NT2/D1 (cell line): ENCODE measurements at regions not wholly inside any gene's neighbourhood (a gene's known extent, or its start where the extent isn't known, plus 50 kb on each side); places are given as distances from the start of the nearest gene placed in this dataset.
"Not testable (repeated sequence)": the region's sequence is repeated elsewhere in the genome, so short reads cannot be mapped to it uniquely, and the experiment has no call there.

Experiments
- DNase-seq: peaks from one replicate; pipeline ENCODE4 v3.0.0-alpha.2; 2011; ENCODE audit warnings: low read depth, low spot score
- H3K27me3 ChIP-seq: 2 replicates; pipeline ENCODE4 v1.6.0; 2011; ENCODE audit warnings: mild to moderate bottlenecking; ENCODE audit not compliant: insufficient read length, insufficient read depth
- H3K36me3 ChIP-seq: 2 replicates; pipeline ENCODE4 v1.6.1; 2011; ENCODE audit warnings: mild to moderate bottlenecking, low read length, mixed read lengths; ENCODE audit not compliant: insufficient read depth, insufficient read length
- H3K4me1 ChIP-seq: 2 replicates; pipeline ENCODE4 v1.5.1; 2011; ENCODE audit not compliant: insufficient read depth, insufficient read length
- H3K4me3 ChIP-seq: 2 replicates; pipeline ENCODE4 v1.5.1; 2011; ENCODE audit warnings: low read depth; ENCODE audit not compliant: insufficient read length
- H3K9ac ChIP-seq: 2 replicates; pipeline ENCODE4 v1.6.0; 2011; ENCODE audit warnings: low read depth; ENCODE audit not compliant: insufficient read length
- H3K9me3 ChIP-seq: 2 replicates; pipeline ENCODE4 v1.5.1; 2011; ENCODE audit warnings: mild to moderate bottlenecking, low read length; ENCODE audit not compliant: insufficient read depth
- SUZ12 ChIP-seq: IDR thresholded peaks from 2 replicates; pipeline ENCODE4 v1.6.1; 2011; ENCODE audit not compliant: insufficient read length, insufficient read depth; ENCODE audit errors: extremely low read depth
- YY1 ChIP-seq: IDR thresholded peaks from 2 replicates; pipeline ENCODE4 v1.6.1; 2011; ENCODE audit not compliant: insufficient read length, insufficient read depth
- ZNF274 ChIP-seq: IDR thresholded peaks from 2 replicates; pipeline ENCODE4 v1.6.1; 2011; ENCODE audit warnings: mild to moderate bottlenecking, low read depth, low read length

DNA sequence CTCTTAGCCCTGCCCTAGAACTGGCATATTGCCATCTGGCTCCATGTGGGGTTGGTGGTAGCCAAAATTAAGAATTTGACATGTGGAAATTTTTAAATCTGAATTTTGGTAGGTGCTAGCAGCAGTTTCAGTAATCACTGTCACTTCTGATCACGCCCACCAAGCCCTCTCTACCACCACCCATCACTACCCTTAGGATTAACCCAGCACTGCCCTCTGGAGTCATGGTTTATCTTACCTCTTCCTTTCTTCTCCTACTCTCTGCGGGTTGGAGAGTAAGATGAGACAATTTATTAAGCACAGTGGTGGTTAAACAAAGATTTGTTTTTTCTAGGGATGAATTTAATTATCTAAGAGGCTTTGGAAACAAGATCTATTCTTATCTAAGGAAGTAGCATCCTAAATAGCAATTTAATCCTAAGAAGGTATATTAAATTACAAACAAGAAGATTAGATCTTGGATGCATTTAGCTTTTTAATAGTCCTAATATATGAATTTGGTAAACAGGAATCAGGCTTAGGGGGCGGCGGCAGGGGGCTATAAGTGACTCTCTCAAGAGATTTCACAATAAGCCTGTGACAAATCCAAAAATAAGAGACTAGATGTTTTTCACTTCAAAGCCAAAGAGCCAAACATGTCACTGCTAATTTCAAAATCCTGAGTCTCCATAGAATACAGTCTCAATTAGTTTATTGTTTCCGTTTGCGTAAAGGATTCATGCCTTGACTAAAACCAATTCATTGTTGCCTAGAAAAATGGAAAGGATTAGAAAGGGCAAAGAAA is 498.4 kb upstream of the UBE2E2 start:
- peaks cover 15% of the 10 kb centered on the region; the same call in 1 of the 2 replicates for H3K9me3 ChIP-seq
- no peaks in the 10 kb centered on the region for H3K27me3 ChIP-seq
- TF ChIP-seq SUZ12 (no peak), ZNF274 (no peak), YY1 (no peak)
- H3K36me3 ChIP-seq: no peaks in the 10 kb centered on the region
- no peak overlapping the region for H3K4me3 ChIP-seq
- DNase-seq: no peak
- H3K9ac ChIP-seq: no peak overlapping the region
- H3K4me1 ChIP-seq: no peaks in the 10 kb centered on the region

DNA sequence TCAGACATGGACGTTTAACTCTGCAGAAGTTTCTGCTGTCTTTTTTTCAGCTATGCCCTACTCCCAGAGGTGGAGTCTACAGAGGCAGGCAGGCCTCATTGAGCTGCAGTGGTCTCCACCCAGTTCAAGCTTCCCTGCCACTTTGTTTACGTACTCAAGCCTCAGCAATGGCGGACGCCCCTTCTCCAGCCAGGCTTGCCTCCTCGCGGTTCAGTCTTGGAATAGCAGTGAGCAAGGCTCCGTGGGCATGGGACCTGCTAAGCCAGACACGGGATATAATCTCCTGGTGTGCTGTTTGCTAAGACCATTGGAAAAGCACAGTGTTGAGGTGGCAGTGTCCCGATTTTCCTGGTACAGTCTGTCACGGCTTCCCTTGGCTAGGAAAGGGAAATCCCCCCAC is 496.2 kb upstream of the UBE2E2 start:
- not testable (repeated sequence) for H3K4me3 ChIP-seq, H3K9ac ChIP-seq, H3K27me3 ChIP-seq, H3K36me3 ChIP-seq, DNase-seq, H3K4me1 ChIP-seq
- peaks cover 15% of the 10 kb centered on the region; the same call in 1 of the 2 replicates for H3K9me3 ChIP-seq

DNA sequence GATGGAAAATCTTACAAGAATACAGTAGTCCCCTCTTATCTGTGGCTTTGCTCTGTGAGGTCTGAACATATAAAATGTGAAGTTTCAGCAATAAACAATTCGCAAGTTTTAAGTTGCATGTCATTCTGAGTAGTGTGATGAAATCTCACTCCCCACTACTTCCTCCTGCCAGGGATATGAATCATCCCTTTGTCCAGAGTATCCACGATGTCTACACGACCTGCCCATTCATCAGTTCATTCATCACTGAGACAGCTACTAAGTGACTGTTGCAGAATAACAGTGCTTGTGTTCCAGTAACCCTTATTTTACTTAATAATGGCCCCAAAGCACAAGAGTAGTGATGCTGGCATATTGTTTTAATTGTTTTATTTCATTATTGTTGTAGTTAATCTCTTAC is 489.2 kb upstream of the UBE2E2 start:
- Histone ChIP-seq H3K9ac (no peak overlapping the region), H3K4me3 (no peak overlapping the region), H3K27me3 (no peaks in the 10 kb centered on the region), H3K9me3 (no peaks in the 10 kb centered on the region), H3K4me1 (no peaks in the 10 kb centered on the region), H3K36me3 (no peaks in the 10 kb centered on the region)
- no peak for DNase-seq
- TF ChIP-seq YY1: no peak
- no peak for TF ChIP-seq ZNF274
- no peak for TF ChIP-seq SUZ12

DNA sequence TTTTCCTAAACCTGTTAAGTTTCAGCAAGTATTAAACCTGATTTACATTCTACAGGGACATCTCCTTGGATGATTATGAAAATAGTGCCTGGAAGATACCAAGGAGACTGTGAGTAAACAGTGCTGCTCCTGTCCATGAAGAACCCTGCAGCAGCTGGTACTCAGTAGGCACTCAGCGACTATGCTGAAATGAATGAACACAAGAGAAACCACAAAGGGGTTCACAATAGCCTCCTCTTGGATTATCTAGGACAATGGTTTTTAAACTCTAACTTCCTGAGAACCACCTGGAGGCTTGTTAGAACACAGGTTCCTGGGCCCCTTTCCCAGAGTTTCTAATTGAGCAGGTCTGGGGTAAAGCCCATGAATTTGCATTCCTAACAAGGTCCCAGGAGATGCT is 488.4 kb upstream of the UBE2E2 start:
- TF ChIP-seq SUZ12: no peak
- no peak for TF ChIP-seq ZNF274
- TF ChIP-seq YY1: no peak
- Histone ChIP-seq H3K4me1 (no peaks in the 10 kb centered on the region), H3K9ac (no peak overlapping the region), H3K9me3 (no peaks in the 10 kb centered on the region), H3K36me3 (no peaks in the 10 kb centered on the region), H3K27me3 (no peaks in the 10 kb centered on the region), H3K4me3 (no peak overlapping the region)
- DNase-seq: peak; percentile 49

DNA sequence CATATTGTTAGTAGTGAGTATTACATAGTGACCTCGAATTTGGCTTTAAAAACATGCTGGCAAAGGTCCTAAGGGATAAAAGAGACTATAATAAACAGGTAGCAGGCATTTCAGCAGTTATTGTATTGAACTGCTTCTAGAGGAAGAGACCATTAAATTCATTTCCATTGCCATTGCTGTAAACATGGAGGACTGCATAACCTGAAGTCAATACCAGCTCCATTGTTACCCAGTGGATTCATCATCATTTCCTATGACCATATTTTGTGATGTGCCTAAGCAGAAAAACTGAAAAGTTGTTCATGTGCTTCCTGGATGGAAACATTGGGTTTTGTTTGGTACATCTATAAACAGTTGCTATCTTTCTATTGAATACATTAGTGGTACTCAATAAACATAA is 482.5 kb upstream of the UBE2E2 start:
- H3K4me3 ChIP-seq: no peak overlapping the region
- H3K36me3 ChIP-seq: no peaks in the 10 kb centered on the region
- no peaks in the 10 kb centered on the region for H3K9me3 ChIP-seq
- H3K9ac ChIP-seq: no peak overlapping the region
- no peak for TF ChIP-seq SUZ12
- no peak for TF ChIP-seq ZNF274
- TF ChIP-seq YY1: no peak
- H3K27me3 ChIP-seq: no peaks in the 10 kb centered on the region
- no peak for DNase-seq
- H3K4me1 ChIP-seq: no peaks in the 10 kb centered on the region

DNA sequence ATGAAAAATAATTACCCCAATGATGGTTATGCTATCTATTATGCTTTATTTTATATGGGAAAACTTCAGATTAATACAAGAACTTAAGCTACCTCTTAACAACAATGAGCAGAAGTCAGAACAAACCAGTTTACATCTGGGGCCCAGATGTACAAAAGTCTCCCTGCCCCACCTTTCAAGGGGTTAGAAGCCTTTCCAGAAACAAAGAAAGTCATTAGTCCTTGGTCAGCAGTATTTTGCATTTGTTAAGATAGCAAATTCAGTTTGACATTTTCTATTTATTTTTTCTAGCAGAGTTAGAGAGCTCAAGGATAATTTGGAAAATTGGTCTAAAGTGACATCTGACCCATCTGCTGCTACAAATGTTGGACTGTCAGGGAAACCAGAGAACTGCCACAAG is 478.7 kb upstream of the UBE2E2 start:
- no peaks in the 10 kb centered on the region for H3K4me1 ChIP-seq
- H3K9me3 ChIP-seq: no peaks in the 10 kb centered on the region
- H3K27me3 ChIP-seq: no peaks in the 10 kb centered on the region
- no peak for DNase-seq
- no peak overlapping the region for H3K4me3 ChIP-seq
- TF ChIP-seq SUZ12 (no peak), YY1 (no peak), ZNF274 (no peak)
- H3K36me3 ChIP-seq: no peaks in the 10 kb centered on the region
- no peak overlapping the region for H3K9ac ChIP-seq

DNA sequence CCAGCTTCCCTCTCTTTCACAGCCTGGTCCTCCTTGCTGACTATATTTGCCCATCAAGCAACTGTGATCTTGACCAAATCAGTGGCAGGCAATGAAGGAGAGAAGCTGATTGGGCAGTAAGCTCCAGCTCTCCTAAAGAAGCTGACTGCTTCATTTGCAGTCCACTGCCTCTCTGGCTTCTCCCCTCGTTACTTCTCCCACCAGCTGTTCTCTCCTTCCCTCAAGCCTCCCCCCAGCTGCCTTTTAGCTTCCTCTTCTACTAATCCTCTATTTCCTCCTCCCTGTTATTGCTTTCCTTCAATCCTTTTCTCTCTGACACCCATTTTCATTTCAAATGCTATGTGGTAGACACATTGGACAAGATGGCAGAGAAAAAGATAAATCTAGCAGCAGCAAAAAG is 474.7 kb upstream of the UBE2E2 start:
- Histone ChIP-seq H3K27me3 (no peaks in the 10 kb centered on the region), H3K4me1 (no peaks in the 10 kb centered on the region), H3K36me3 (no peaks in the 10 kb centered on the region), H3K4me3 (no peak overlapping the region), H3K9ac (no peak overlapping the region), H3K9me3 (peaks cover 7% of the 10 kb centered on the region; the same call in 1 of the 2 replicates)
- DNase-seq: no peak
- no peak for TF ChIP-seq SUZ12
- TF ChIP-seq ZNF274: no peak
- TF ChIP-seq YY1: no peak
